ENCODE measurements at regions not wholly inside any gene's neighbourhood (a gene's known extent, or its start where the extent isn't known, plus 50 kb on each side); places are given as distances from the start of the nearest gene placed in this dataset.
A peak's percentile ranks its signal among the peaks of the same experiment; 100 is the strongest.

- no peaks in the 10 kb centered on the region for H3K27me3 ChIP-seq (ENCODE audit: control insufficient read depth, insufficient read depth, low read length)
- H3K36me3 ChIP-seq (ENCODE audit: control insufficient read depth in 2 of 3, insufficient read depth in 3 of 3, low read length in 3 of 3): no peaks in the 10 kb centered on the region
- no peak for TF ChIP-seq CTCF (IDR thresholded peaks at IDR 0.05; ENCODE audit: borderline replicate concordance, extremely low read depth, insufficient read depth)
- intact Hi-C loops (cut with DNase I): no loop called here
- peak in 4 of 5 donors; percentile 38 to 66 (median 55) for DNase-seq
- no peak for FAIRE-seq
- no peak overlapping the region for H3K4me3 ChIP-seq (ENCODE audit: low read length in 3 of 3)
- no peaks in the 10 kb centered on the region for H3K9me3 ChIP-seq (ENCODE audit: control insufficient read depth in 2 of 3, insufficient read depth in 1 of 3, low read length in 3 of 3)
- peak overlapping the region in 1 of 2 donors; percentile 28 for H3K27ac ChIP-seq (ENCODE audit: low read depth in 2 of 2, low read length in 2 of 2)
- H3K4me1 ChIP-seq (ENCODE audit: control insufficient read depth in 2 of 3, insufficient read depth in 2 of 3, low read depth in 1 of 3, low read length in 3 of 3): peaks cover 0 to 4% (median 0%) of the 10 kb centered on the region in 3 donors
- no peak overlapping the region for H3K9ac ChIP-seq (ENCODE audit: low read length in 3 of 3)
These were observed 253.4 kb downstream of the HACE1 start for GRCh38 chr6:104606361-104606760.

- no peak overlapping the region for H3K9ac ChIP-seq (ENCODE audit: low read length in 3 of 3)
- FAIRE-seq: no peak
- intact Hi-C loops (cut with DNase I): no loop called here
- no peak for DNase-seq
- peaks cover 0 to 4% (median 0%) of the 10 kb centered on the region in 3 donors for H3K4me1 ChIP-seq (ENCODE audit: control insufficient read depth in 2 of 3, insufficient read depth in 2 of 3, low read depth in 1 of 3, low read length in 3 of 3)
- H3K4me3 ChIP-seq (ENCODE audit: low read length in 3 of 3): no peak overlapping the region
- H3K9me3 ChIP-seq (ENCODE audit: control insufficient read depth in 2 of 3, insufficient read depth in 1 of 3, low read length in 3 of 3): no peaks in the 10 kb centered on the region
- no peaks in the 10 kb centered on the region for H3K27me3 ChIP-seq (ENCODE audit: control insufficient read depth, insufficient read depth, low read length)
- TF ChIP-seq CTCF (IDR thresholded peaks at IDR 0.05; ENCODE audit: borderline replicate concordance, extremely low read depth, insufficient read depth): no peak
- no peaks in the 10 kb centered on the region for H3K36me3 ChIP-seq (ENCODE audit: control insufficient read depth in 2 of 3, insufficient read depth in 3 of 3, low read length in 3 of 3)
- no peak overlapping the region for H3K27ac ChIP-seq (ENCODE audit: low read depth in 2 of 2, low read length in 2 of 2)
These were observed 255.0 kb downstream of the HACE1 start for GRCh38 chr6:104604685-104605084.

- Histone ChIP-seq H3K4me3 (ENCODE audit: low read length in 3 of 3) (no peak overlapping the region), H3K9ac (ENCODE audit: low read length in 3 of 3) (no peak overlapping the region), H3K4me1 (ENCODE audit: control insufficient read depth in 2 of 3, insufficient read depth in 2 of 3, low read depth in 1 of 3, low read length in 3 of 3) (peaks cover 0 to 4% (median 0%) of the 10 kb centered on the region in 3 donors), H3K9me3 (ENCODE audit: control insufficient read depth in 2 of 3, insufficient read depth in 1 of 3, low read length in 3 of 3) (no peaks in the 10 kb centered on the region), H3K36me3 (ENCODE audit: control insufficient read depth in 2 of 3, insufficient read depth in 3 of 3, low read length in 3 of 3) (no peaks in the 10 kb centered on the region), H3K27me3 (ENCODE audit: control insufficient read depth, insufficient read depth, low read length) (no peaks in the 10 kb centered on the region), H3K27ac (ENCODE audit: low read depth in 2 of 2, low read length in 2 of 2) (no peak overlapping the region)
- intact Hi-C loops (cut with DNase I): no loop called here
- TF ChIP-seq CTCF (IDR thresholded peaks at IDR 0.05; ENCODE audit: borderline replicate concordance, extremely low read depth, insufficient read depth): no peak
- DNase-seq (no peak), FAIRE-seq (no peak)
These were observed 256.5 kb downstream of the HACE1 start for GRCh38 chr6:104603108-104603745.

- no peaks in the 10 kb centered on the region for H3K27me3 ChIP-seq (ENCODE audit: control insufficient read depth, insufficient read depth, low read length)
- H3K27ac ChIP-seq (ENCODE audit: low read depth in 2 of 2, low read length in 2 of 2): no peak overlapping the region
- no peak overlapping the region for H3K4me3 ChIP-seq (ENCODE audit: low read length in 3 of 3)
- H3K4me1 ChIP-seq (ENCODE audit: control insufficient read depth in 2 of 3, insufficient read depth in 2 of 3, low read depth in 1 of 3, low read length in 3 of 3): peaks cover 0 to 4% (median 0%) of the 10 kb centered on the region in 3 donors
- no peak overlapping the region for H3K9ac ChIP-seq (ENCODE audit: low read length in 3 of 3)
- TF ChIP-seq CTCF (IDR thresholded peaks at IDR 0.05; ENCODE audit: borderline replicate concordance, extremely low read depth, insufficient read depth): no peak
- no peaks in the 10 kb centered on the region for H3K9me3 ChIP-seq (ENCODE audit: control insufficient read depth in 2 of 3, insufficient read depth in 1 of 3, low read length in 3 of 3)
- H3K36me3 ChIP-seq (ENCODE audit: control insufficient read depth in 2 of 3, insufficient read depth in 3 of 3, low read length in 3 of 3): no peaks in the 10 kb centered on the region
- DNase-seq (no peak), FAIRE-seq (no peak)
- intact Hi-C loops (cut with DNase I): no loop called here
These were observed 258.0 kb downstream of the HACE1 start for GRCh38 chr6:104601721-104602120.
